Neural cell (in vitro differentiated cells): ENCODE measurements at regions not wholly inside any gene's neighbourhood (a gene's known extent, or its start where the extent isn't known, plus 50 kb on each side); places are given as distances from the start of the nearest gene placed in this dataset.

Experiments used
- H2AFZ ChIP-seq: fragments of 200-600, 300-800 bp; sonication (generic), shearing (Covaris generic); 2 replicates; pipeline ENCODE4 v1.6.0; 2014; ENCODE audit warnings: low read depth, mild to moderate bottlenecking, antibody characterized with exemption, low read length, moderate library complexity
- H3F3A ChIP-seq: fragments of 200-600 bp; shearing (Covaris generic); 2 replicates; pipeline ENCODE4 v1.6.1; 2016; ENCODE audit warnings: mild to moderate bottlenecking, moderate library complexity, mixed read lengths, antibody characterized with exemption, low read length; ENCODE audit not compliant: insufficient read depth, poor library complexity, severe bottlenecking
- H3K27ac ChIP-seq: fragments of 200-600, 300-800 bp; sonication (generic), shearing (Covaris generic); 2 replicates; pipeline ENCODE4 v1.5.1; 2014; ENCODE audit warnings: mild to moderate bottlenecking, low read length, moderate library complexity
- H3K27me3 ChIP-seq: fragments of 300-800, 200-600 bp; sonication (generic), shearing (Covaris generic); 2 replicates; pipeline ENCODE4 v1.6.0; 2014; ENCODE audit warnings: mild to moderate bottlenecking, low read depth, low read length, moderate library complexity; ENCODE audit not compliant: insufficient read depth
- H3K36me3 ChIP-seq: fragments of 300-800, 200-600 bp; sonication (generic), shearing (Covaris generic); 2 replicates; pipeline ENCODE4 v1.5.1; 2014; ENCODE audit warnings: mild to moderate bottlenecking, antibody characterized with exemption, low read length, moderate library complexity; ENCODE audit not compliant: insufficient read depth
- H3K4me2 ChIP-seq: fragments of 300-800, 200-600 bp; sonication (generic), shearing (Covaris generic); 2 replicates; pipeline ENCODE4 v1.6.0; 2014; ENCODE audit warnings: mild to moderate bottlenecking, low read length
- H3K4me3 ChIP-seq: fragments of 300-800, 200-600 bp; sonication (generic), shearing (Covaris generic); 2 replicates; pipeline ENCODE4 v1.5.1; 2014; ENCODE audit warnings: mild to moderate bottlenecking, low read length, moderate library complexity
- H3K79me2 ChIP-seq: fragments of 200-600 bp; shearing (Covaris generic); replicated peaks from 2 replicates; pipeline ENCODE4 v1.6.0; 2014; ENCODE audit warnings: mild to moderate bottlenecking, low read length, moderate library complexity; ENCODE audit not compliant: insufficient read depth
- H3K9ac ChIP-seq: fragments of 300-800, 200-600 bp; sonication (generic), shearing (Covaris generic); 2 replicates; pipeline ENCODE4 v1.6.1; 2016; ENCODE audit warnings: mild to moderate bottlenecking, low read length, mixed read lengths
- H3K9me2 ChIP-seq: fragments of 200-600 bp; shearing (Covaris generic); 2 replicates; pipeline ENCODE4 v1.6.1; 2016; ENCODE audit warnings: mild to moderate bottlenecking, low read length, mixed read lengths; ENCODE audit not compliant: insufficient read depth
- H3K9me3 ChIP-seq: fragments of 200-600, 300-800 bp; sonication (generic), shearing (Covaris generic); 2 replicates; pipeline ENCODE4 v1.6.1; 2016; ENCODE audit warnings: mild to moderate bottlenecking, mixed run types, low read length, moderate library complexity, mixed read lengths
- H4K20me1 ChIP-seq: fragments of 200-600 bp; shearing (Covaris generic); 2 replicates; pipeline ENCODE4 v1.6.1; 2016; ENCODE audit warnings: mild to moderate bottlenecking, mixed run types; ENCODE audit not compliant: insufficient read depth
- CTCF ChIP-seq: fragments of 450-650 bp; IDR thresholded peaks from 2 replicates; pipeline ENCODE4 v1.5.1; 2014; ENCODE audit warnings: antibody characterized with exemption, mild to moderate bottlenecking, moderate library complexity; ENCODE audit not compliant: poor library complexity, severe bottlenecking
- EP300 ChIP-seq: fragments of 450-650 bp; conservative IDR thresholded peaks from 2 replicates; pipeline ENCODE4 v1.6.1; 2014; ENCODE audit warnings: antibody characterized with exemption, mild to moderate bottlenecking, moderate library complexity; ENCODE audit not compliant: poor library complexity, severe bottlenecking
- EZH2 ChIP-seq: fragments of 200-600, 300-800 bp; shearing (Covaris generic), sonication (generic); IDR thresholded peaks from 2 replicates; pipeline ENCODE4 v1.6.1; 2014; ENCODE audit warnings: antibody characterized with exemption, low read length, borderline replicate concordance, mild to moderate bottlenecking; ENCODE audit not compliant: insufficient read depth, poor library complexity, severe bottlenecking
- MXI1 ChIP-seq: fragments of 450-650 bp; conservative IDR thresholded peaks from 2 replicates; pipeline ENCODE4 v1.6.1; 2014; ENCODE audit warnings: antibody characterized with exemption, mild to moderate bottlenecking; ENCODE audit not compliant: poor library complexity, severe bottlenecking
- POLR2AphosphoS5 ChIP-seq: IDR thresholded peaks from 2 replicates; pipeline ENCODE4 v1.6.1; 2012
- RAD21 ChIP-seq: fragments of 450-650 bp; conservative IDR thresholded peaks from 2 replicates; pipeline ENCODE4 v1.6.1; 2014; ENCODE audit warnings: antibody characterized with exemption, mild to moderate bottlenecking, moderate library complexity
- REST ChIP-seq: IDR thresholded peaks from 2 replicates; pipeline ENCODE4 v1.6.1; 2012; ENCODE audit warnings: borderline replicate concordance
- SMC3 ChIP-seq: fragments of 450-650 bp; conservative IDR thresholded peaks from 2 replicates; pipeline ENCODE4 v1.6.1; 2014; ENCODE audit warnings: antibody characterized with exemption, mild to moderate bottlenecking, moderate library complexity; ENCODE audit not compliant: poor library complexity
- TAF1 ChIP-seq: IDR thresholded peaks from 2 replicates; pipeline ENCODE4 v1.6.1; 2012; ENCODE audit warnings: low read depth

- Histone ChIP-seq H3K4me2 (no peak overlapping the region), H3K79me2 (no peaks in the 10 kb centered on the region), H2AFZ (no peak overlapping the region), H3F3A (no peaks in the 10 kb centered on the region), H3K4me3 (no peak overlapping the region), H3K9ac (no peak overlapping the region), H3K36me3 (no peaks in the 10 kb centered on the region), H3K27ac (no peak overlapping the region), H3K9me2 (no peaks in the 10 kb centered on the region), H3K27me3 (no peaks in the 10 kb centered on the region), H3K9me3 (no peaks in the 10 kb centered on the region), H4K20me1 (no peaks in the 10 kb centered on the region)
- no peak for TF ChIP-seq MXI1
- TF ChIP-seq SMC3 = no peak
- TF ChIP-seq EZH2 = no peak
- no peak for TF ChIP-seq POLR2AphosphoS5
- TF ChIP-seq CTCF = no peak
- no peak for TF ChIP-seq EP300
- no peak for TF ChIP-seq TAF1
- TF ChIP-seq REST = no peak
- TF ChIP-seq RAD21 = no peak
These were observed 56.6 kb upstream of the FDX1 start for GRCh38 chr11:110373051-110373702.

GRCh38 chr11:110374921-110375320 lies 54.8 kb upstream of the FDX1 start:
- H3K9me2 ChIP-seq = no peaks in the 10 kb centered on the region
- no peaks in the 10 kb centered on the region for H3K79me2 ChIP-seq
- no peak overlapping the region for H3K4me2 ChIP-seq
- H3K27ac ChIP-seq = no peak overlapping the region
- no peak overlapping the region for H3K4me3 ChIP-seq
- H3K27me3 ChIP-seq = no peaks in the 10 kb centered on the region
- H3K9ac ChIP-seq = no peak overlapping the region
- no peaks in the 10 kb centered on the region for H4K20me1 ChIP-seq
- no peaks in the 10 kb centered on the region for H3F3A ChIP-seq
- no peaks in the 10 kb centered on the region for H3K36me3 ChIP-seq
- no peaks in the 10 kb centered on the region for H3K9me3 ChIP-seq
- no peak for TF ChIP-seq MXI1
- H2AFZ ChIP-seq = no peak overlapping the region
